Ovary (tissue), 7 donors: ENCODE measurements at regions not wholly inside any gene's neighbourhood (a gene's known extent, or its start where the extent isn't known, plus 50 kb on each side); places are given as distances from the start of the nearest gene placed in this dataset.

Source experiments
- DNase-seq, 5 donors: peaks; one replicate each; pipeline ENCODE4 v3.0.0-alpha.2; 2019 to 2020
- H3K27ac ChIP-seq, 2 donors: fragments of 200-600 bp; one replicate each; pipeline versions ENCODE4 v1.5.1 to v1.8.0; 2019 to 2022
- H3K27me3 ChIP-seq: fragments of 200-600 bp; one replicate; pipeline ENCODE4 v1.8.0; 2022
- H3K36me3 ChIP-seq: fragments of 200-600 bp; sonication (generic); one replicate; pipeline ENCODE4 v1.5.1; 2019
- H3K4me1 ChIP-seq: one replicate; pipeline ENCODE4 v1.8.1; 2013; ENCODE audit warnings: mild to moderate bottlenecking, moderate library complexity; ENCODE audit not compliant: insufficient read depth
- H3K4me3 ChIP-seq: fragments of 200-600 bp; sonication (generic); one replicate; pipeline ENCODE4 v1.5.1; 2017
- H3K9me3 ChIP-seq, 2 donors: fragments of 200-600 bp in 1 of 2; sonication (generic) in 1 of 2; one replicate each; pipeline versions ENCODE4 v1.5.1 to v1.8.1; 2013 to 2019; ENCODE audit warnings: mild to moderate bottlenecking in 1 of 2, moderate library complexity in 1 of 2
- CTCF ChIP-seq, 3 donors: fragments of 450-650 bp in 2 of 3; fragments of 200-600 bp in 1 of 3; IDR thresholded peaks; one replicate each; pipeline versions ENCODE4 v1.5.1 to v1.8.0; 2016 to 2022; ENCODE audit warnings: antibody characterized with exemption in 3 of 3, mild to moderate bottlenecking in 1 of 3
- EP300 ChIP-seq: sonication (generic); formaldehyde crosslinking; IDR thresholded peaks from one replicate; pipeline ENCODE4 v1.6.1; 2017; ENCODE audit warnings: antibody characterized with exemption
- POLR2A ChIP-seq: fragments of 450-650 bp; IDR thresholded peaks from one replicate; pipeline ENCODE4 v1.6.1; 2017; ENCODE audit warnings: antibody characterized with exemption, mild to moderate bottlenecking, moderate library complexity
- WGBS, 3 donors: extraction: QIAGEN DNeasy Blood & Tissue Kit in 1 of 3; methylation state at CpG; one replicate each; pipeline versions ENCODE4 v1.1.5 to v1.1.7; 2013 to 2017; 5-methylcytosine and 5-hydroxymethylcytosine counted together
- intact Hi-C, 4 donors: fragments of 100-400 bp; cut with DNase I; formaldehyde crosslinking; loops; one replicate each; pipeline versions ENCODE4 v1.11.0 to v1.15.1; 2022 to 2023
- donor health status: DM: no; HTN: no; CAD: no; lungs with moderate emphysema.
- donor health status: DM: no; HTN: no; CAD: no.
- donor health status: Bipolar disorder and iron deficiency.
- donor health status: DM: no; HTN: no; CAD: no.
- donor health status: DM: yes; HTN: yes; CAD: no.

GRCh38 chr2:212626371-212626918, 87.8 kb upstream of the ERBB4 start:
- no peaks in the 10 kb centered on the region for H3K4me1 ChIP-seq
- H3K4me3 ChIP-seq, result no peak overlapping the region
- WGBS, 3 donors, result 91 to 96% (median 96%) methylated on average over 5 of the region's 5 CpGs
- intact Hi-C loops, result no loop called here
- H3K27ac ChIP-seq, result no peak overlapping the region
- H3K27me3 ChIP-seq, result no peaks in the 10 kb centered on the region
- H3K9me3 ChIP-seq, result no peaks in the 10 kb centered on the region
- H3K36me3 ChIP-seq, result no peaks in the 10 kb centered on the region
- DNase-seq, result no peak
- TF ChIP-seq CTCF (IDR thresholded peaks at IDR 0.05) (no peak), EP300 (no peak), POLR2A (no peak)

DNA sequence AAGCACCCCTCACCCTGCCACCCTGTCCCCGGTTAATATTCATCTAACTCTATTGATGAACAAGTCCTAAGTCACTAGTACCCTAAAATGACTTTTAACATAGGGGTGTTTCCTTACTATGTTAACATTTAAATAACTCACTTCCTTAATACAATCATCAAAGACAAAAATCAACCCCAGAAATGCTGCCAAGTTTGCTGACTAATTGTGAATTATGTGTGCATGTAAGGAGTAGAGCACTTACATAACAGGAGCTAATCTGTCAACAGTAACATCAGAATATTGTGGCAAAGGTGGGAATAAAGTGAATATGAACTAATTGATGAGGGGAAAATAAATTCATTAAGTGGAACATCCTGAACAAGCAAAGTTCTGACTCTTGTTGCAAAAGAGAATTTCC, 81.4 kb upstream of the ERBB4 start:
- no peaks in the 10 kb centered on the region for H3K4me1 ChIP-seq
- no peak overlapping the region for H3K4me3 ChIP-seq
- 88 to 98% (median 91%) methylated on average over 1 of the region's 1 CpG for WGBS, 3 donors
- intact Hi-C loops, result no loop called here
- DNase-seq, result no peak
- H3K9me3 ChIP-seq, result no peaks in the 10 kb centered on the region
- TF ChIP-seq POLR2A (no peak), CTCF (IDR thresholded peaks at IDR 0.05) (no peak), EP300 (no peak)
- no peaks in the 10 kb centered on the region for H3K36me3 ChIP-seq
- no peaks in the 10 kb centered on the region for H3K27me3 ChIP-seq
- H3K27ac ChIP-seq, result no peak overlapping the region

DNA sequence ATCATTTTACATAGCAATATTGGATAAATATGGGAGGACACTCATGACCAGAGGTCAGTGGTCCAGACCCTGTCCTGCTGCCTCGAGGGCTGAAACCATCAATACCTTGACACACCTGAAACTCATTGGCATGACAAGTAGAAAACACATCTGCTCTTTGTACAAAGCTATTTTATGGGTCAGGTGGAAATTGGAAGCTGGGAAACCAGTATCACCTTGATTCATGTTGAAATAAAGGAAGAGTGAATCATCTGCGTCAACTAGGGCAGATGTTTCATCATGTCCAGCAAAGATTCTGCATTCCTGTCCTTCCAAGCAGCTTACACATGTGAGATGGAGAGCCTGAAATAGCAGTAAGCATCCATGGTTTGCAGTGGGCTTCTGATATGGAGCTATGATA, 80.0 kb upstream of the ERBB4 start:
- Histone ChIP-seq H3K27me3 (no peaks in the 10 kb centered on the region), H3K9me3 (no peaks in the 10 kb centered on the region), H3K36me3 (no peaks in the 10 kb centered on the region), H3K4me3 (no peak overlapping the region), H3K4me1 (no peaks in the 10 kb centered on the region), H3K27ac (no peak overlapping the region)
- WGBS, 3 donors, result 71 to 79% (median 75%) methylated on average over 2 of the region's 2 CpGs
- TF ChIP-seq EP300, result no peak
- TF ChIP-seq CTCF (IDR thresholded peaks at IDR 0.05), result no peak
- no peak for TF ChIP-seq POLR2A
- intact Hi-C loops, result no loop called here
- DNase-seq, result no peak

DNA sequence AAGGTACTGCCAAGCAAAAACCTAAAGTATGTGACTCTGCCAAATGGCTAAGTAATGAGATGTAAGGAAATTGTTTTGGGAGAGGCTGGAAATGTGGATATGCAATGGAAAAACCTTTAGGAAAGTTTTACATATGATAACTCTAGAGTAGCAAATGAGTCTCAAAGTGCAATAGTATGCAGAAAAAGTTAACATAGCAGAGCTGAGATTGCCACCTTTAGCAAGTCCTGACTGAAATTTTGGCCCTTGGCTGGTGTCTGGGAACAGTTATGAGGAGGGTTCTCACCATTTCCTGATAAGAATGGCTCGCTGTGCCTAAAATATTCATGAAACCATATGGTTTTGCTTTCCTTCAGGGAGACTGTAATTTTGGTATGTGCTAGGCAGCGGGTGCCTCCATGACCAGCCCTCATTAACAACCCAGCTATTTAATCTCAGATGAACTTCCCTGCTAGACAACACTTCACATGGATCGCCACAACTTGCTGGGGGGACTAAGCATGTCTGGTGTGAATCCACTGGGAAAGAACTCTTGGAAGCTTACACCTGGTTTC, 72.3 kb upstream of the ERBB4 start:
- H3K27me3 ChIP-seq, result no peaks in the 10 kb centered on the region
- no peaks in the 10 kb centered on the region for H3K9me3 ChIP-seq
- H3K4me1 ChIP-seq, result no peaks in the 10 kb centered on the region
- 64 to 70% (median 66%) methylated on average over 3 of the region's 3 CpGs for WGBS, 3 donors
- no peak for DNase-seq
- intact Hi-C loops, result no loop called here
- TF ChIP-seq EP300 (no peak), POLR2A (no peak), CTCF (IDR thresholded peaks at IDR 0.05) (no peak)
- no peak overlapping the region for H3K4me3 ChIP-seq
- H3K36me3 ChIP-seq, result no peaks in the 10 kb centered on the region
- no peak overlapping the region for H3K27ac ChIP-seq
